ENCODE measurements at regions not wholly inside any gene's neighbourhood (a gene's known extent, or its start where the extent isn't known, plus 50 kb on each side); places are given as distances from the start of the nearest gene placed in this dataset.

- no peak overlapping the region for H3K27ac ChIP-seq (ENCODE audit: low read depth in 2 of 2, low read length in 2 of 2)
- no peak overlapping the region for H3K9ac ChIP-seq (ENCODE audit: low read depth in 1 of 2, low read length in 2 of 2)
- H3K36me3 ChIP-seq (ENCODE audit: control insufficient read depth in 2 of 2, insufficient read depth in 2 of 2, low read length in 2 of 2): no peaks in the 10 kb centered on the region
- no peaks in the 10 kb centered on the region for H3K9me3 ChIP-seq (ENCODE audit: control insufficient read depth in 2 of 2, low read length in 2 of 2)
- H3K4me3 ChIP-seq (ENCODE audit: low read length in 2 of 2): no peak overlapping the region
- no peaks in the 10 kb centered on the region for H3K27me3 ChIP-seq (ENCODE audit: control insufficient read depth in 2 of 2, insufficient read depth in 2 of 2, low read length in 2 of 2)
- peaks cover 0 to 6% of the 10 kb centered on the region in 2 donors for H3K4me1 ChIP-seq (ENCODE audit: control insufficient read depth in 2 of 2, insufficient read depth in 2 of 2, low read length in 2 of 2)
Observed at GRCh38 chr5:130712324-130712723, 452.7 kb downstream of the HINT1 start.

GRCh38 chr5:130710596-130710995, 454.5 kb downstream of the HINT1 start:
- Histone ChIP-seq H3K4me1 (ENCODE audit: control insufficient read depth in 2 of 2, insufficient read depth in 2 of 2, low read length in 2 of 2) (peaks cover 0 to 6% of the 10 kb centered on the region in 2 donors), H3K27me3 (ENCODE audit: control insufficient read depth in 2 of 2, insufficient read depth in 2 of 2, low read length in 2 of 2) (no peaks in the 10 kb centered on the region), H3K4me3 (ENCODE audit: low read length in 2 of 2) (no peak overlapping the region), H3K9me3 (ENCODE audit: control insufficient read depth in 2 of 2, low read length in 2 of 2) (no peaks in the 10 kb centered on the region), H3K36me3 (ENCODE audit: control insufficient read depth in 2 of 2, insufficient read depth in 2 of 2, low read length in 2 of 2) (no peaks in the 10 kb centered on the region), H3K9ac (ENCODE audit: low read depth in 1 of 2, low read length in 2 of 2) (no peak overlapping the region), H3K27ac (ENCODE audit: low read depth in 2 of 2, low read length in 2 of 2) (no peak overlapping the region)

- Histone ChIP-seq H3K9me3 (ENCODE audit: control insufficient read depth in 2 of 2, low read length in 2 of 2) (no peaks in the 10 kb centered on the region), H3K9ac (ENCODE audit: low read depth in 1 of 2, low read length in 2 of 2) (no peak overlapping the region), H3K4me1 (ENCODE audit: control insufficient read depth in 2 of 2, insufficient read depth in 2 of 2, low read length in 2 of 2) (peaks cover 0 to 6% of the 10 kb centered on the region in 2 donors), H3K36me3 (ENCODE audit: control insufficient read depth in 2 of 2, insufficient read depth in 2 of 2, low read length in 2 of 2) (no peaks in the 10 kb centered on the region), H3K27ac (ENCODE audit: low read depth in 2 of 2, low read length in 2 of 2) (no peak overlapping the region), H3K4me3 (ENCODE audit: low read length in 2 of 2) (no peak overlapping the region), H3K27me3 (ENCODE audit: control insufficient read depth in 2 of 2, insufficient read depth in 2 of 2, low read length in 2 of 2) (no peaks in the 10 kb centered on the region)
Observed at GRCh38 chr5:130708754-130709153, 456.3 kb downstream of the HINT1 start.

- Histone ChIP-seq H3K36me3 (ENCODE audit: control insufficient read depth in 2 of 2, insufficient read depth in 2 of 2, low read length in 2 of 2) (no peaks in the 10 kb centered on the region), H3K9me3 (ENCODE audit: control insufficient read depth in 2 of 2, low read length in 2 of 2) (no peaks in the 10 kb centered on the region), H3K27me3 (ENCODE audit: control insufficient read depth in 2 of 2, insufficient read depth in 2 of 2, low read length in 2 of 2) (no peaks in the 10 kb centered on the region), H3K9ac (ENCODE audit: low read depth in 1 of 2, low read length in 2 of 2) (no peak overlapping the region), H3K27ac (ENCODE audit: low read depth in 2 of 2, low read length in 2 of 2) (no peak overlapping the region), H3K4me3 (ENCODE audit: low read length in 2 of 2) (no peak overlapping the region), H3K4me1 (ENCODE audit: control insufficient read depth in 2 of 2, insufficient read depth in 2 of 2, low read length in 2 of 2) (peaks cover 0 to 6% of the 10 kb centered on the region in 2 donors)
Observed at GRCh38 chr5:130706696-130707095, 458.4 kb downstream of the HINT1 start.

- no peaks in the 10 kb centered on the region for H3K27me3 ChIP-seq (ENCODE audit: control insufficient read depth in 2 of 2, insufficient read depth in 2 of 2, low read length in 2 of 2)
- no peaks in the 10 kb centered on the region for H3K9me3 ChIP-seq (ENCODE audit: control insufficient read depth in 2 of 2, low read length in 2 of 2)
- peaks cover 0 to under 1% of the 10 kb centered on the region in 2 donors for H3K4me1 ChIP-seq (ENCODE audit: control insufficient read depth in 2 of 2, insufficient read depth in 2 of 2, low read length in 2 of 2)
- H3K27ac ChIP-seq (ENCODE audit: low read depth in 2 of 2, low read length in 2 of 2): no peak overlapping the region
- no peaks in the 10 kb centered on the region for H3K36me3 ChIP-seq (ENCODE audit: control insufficient read depth in 2 of 2, insufficient read depth in 2 of 2, low read length in 2 of 2)
- no peak overlapping the region for H3K9ac ChIP-seq (ENCODE audit: low read depth in 1 of 2, low read length in 2 of 2)
- no peak overlapping the region for H3K4me3 ChIP-seq (ENCODE audit: low read length in 2 of 2)
Observed at GRCh38 chr5:130705368-130705767, 459.7 kb downstream of the HINT1 start.

GRCh38 chr5:130693509-130693908, 471.5 kb downstream of the HINT1 start:
- Histone ChIP-seq H3K36me3 (ENCODE audit: control insufficient read depth in 2 of 2, insufficient read depth in 2 of 2, low read length in 2 of 2) (no peaks in the 10 kb centered on the region), H3K27me3 (ENCODE audit: control insufficient read depth in 2 of 2, insufficient read depth in 2 of 2, low read length in 2 of 2) (no peaks in the 10 kb centered on the region), H3K27ac (ENCODE audit: low read depth in 2 of 2, low read length in 2 of 2) (no peak overlapping the region), H3K9ac (ENCODE audit: low read depth in 1 of 2, low read length in 2 of 2) (no peak overlapping the region), H3K4me3 (ENCODE audit: low read length in 2 of 2) (no peak overlapping the region), H3K4me1 (ENCODE audit: control insufficient read depth in 2 of 2, insufficient read depth in 2 of 2, low read length in 2 of 2) (no peaks in the 10 kb centered on the region), H3K9me3 (ENCODE audit: control insufficient read depth in 2 of 2, low read length in 2 of 2) (no peaks in the 10 kb centered on the region)

- no peaks in the 10 kb centered on the region for H3K9me3 ChIP-seq (ENCODE audit: control insufficient read depth in 2 of 2, low read length in 2 of 2)
- no peak overlapping the region for H3K4me3 ChIP-seq (ENCODE audit: low read length in 2 of 2)
- no peak overlapping the region for H3K27ac ChIP-seq (ENCODE audit: low read depth in 2 of 2, low read length in 2 of 2)
- H3K27me3 ChIP-seq (ENCODE audit: control insufficient read depth in 2 of 2, insufficient read depth in 2 of 2, low read length in 2 of 2): no peaks in the 10 kb centered on the region
- no peaks in the 10 kb centered on the region for H3K36me3 ChIP-seq (ENCODE audit: control insufficient read depth in 2 of 2, insufficient read depth in 2 of 2, low read length in 2 of 2)
- H3K9ac ChIP-seq (ENCODE audit: low read depth in 1 of 2, low read length in 2 of 2): no peak overlapping the region
- H3K4me1 ChIP-seq (ENCODE audit: control insufficient read depth in 2 of 2, insufficient read depth in 2 of 2, low read length in 2 of 2): no peaks in the 10 kb centered on the region
Observed at GRCh38 chr5:130692770-130693169, 472.3 kb downstream of the HINT1 start.

GRCh38 chr5:130689831-130690230, 475.2 kb downstream of the HINT1 start:
- Histone ChIP-seq H3K9me3 (ENCODE audit: control insufficient read depth in 2 of 2, low read length in 2 of 2) (no peaks in the 10 kb centered on the region), H3K27me3 (ENCODE audit: control insufficient read depth in 2 of 2, insufficient read depth in 2 of 2, low read length in 2 of 2) (no peaks in the 10 kb centered on the region), H3K9ac (ENCODE audit: low read depth in 1 of 2, low read length in 2 of 2) (no peak overlapping the region)

GRCh38 chr5:130687085-130687733, 477.8 kb downstream of the HINT1 start:
- H3K9me3 ChIP-seq (ENCODE audit: control insufficient read depth in 2 of 2, low read length in 2 of 2): no peaks in the 10 kb centered on the region
- no peak overlapping the region for H3K9ac ChIP-seq (ENCODE audit: low read depth in 1 of 2, low read length in 2 of 2)

More at GRCh38 chr5:130689831-130690230, 475.2 kb downstream of the HINT1 start:
- no peaks in the 10 kb centered on the region for H3K36me3 ChIP-seq (ENCODE audit: control insufficient read depth in 2 of 2, insufficient read depth in 2 of 2, low read length in 2 of 2)
- H3K4me1 ChIP-seq (ENCODE audit: control insufficient read depth in 2 of 2, insufficient read depth in 2 of 2, low read length in 2 of 2): no peaks in the 10 kb centered on the region
- no peak overlapping the region for H3K4me3 ChIP-seq (ENCODE audit: low read length in 2 of 2)
- H3K27ac ChIP-seq (ENCODE audit: low read depth in 2 of 2, low read length in 2 of 2): no peak overlapping the region

GRCh38 chr5:130678637-130679036, 486.4 kb downstream of the HINT1 start:
- H3K4me1 ChIP-seq (ENCODE audit: control insufficient read depth in 2 of 2, insufficient read depth in 2 of 2, low read length in 2 of 2): no peaks in the 10 kb centered on the region
- H3K27ac ChIP-seq (ENCODE audit: low read depth in 2 of 2, low read length in 2 of 2): no peak overlapping the region
- H3K27me3 ChIP-seq (ENCODE audit: control insufficient read depth in 2 of 2, insufficient read depth in 2 of 2, low read length in 2 of 2): no peaks in the 10 kb centered on the region
- H3K9ac ChIP-seq (ENCODE audit: low read depth in 1 of 2, low read length in 2 of 2): no peak overlapping the region
- H3K9me3 ChIP-seq (ENCODE audit: control insufficient read depth in 2 of 2, low read length in 2 of 2): no peaks in the 10 kb centered on the region
- H3K36me3 ChIP-seq (ENCODE audit: control insufficient read depth in 2 of 2, insufficient read depth in 2 of 2, low read length in 2 of 2): no peaks in the 10 kb centered on the region
- H3K4me3 ChIP-seq (ENCODE audit: low read length in 2 of 2): no peak overlapping the region

More at GRCh38 chr5:130687085-130687733, 477.8 kb downstream of the HINT1 start:
- Histone ChIP-seq H3K27me3 (ENCODE audit: control insufficient read depth in 2 of 2, insufficient read depth in 2 of 2, low read length in 2 of 2) (no peaks in the 10 kb centered on the region), H3K4me3 (ENCODE audit: low read length in 2 of 2) (no peak overlapping the region), H3K36me3 (ENCODE audit: control insufficient read depth in 2 of 2, insufficient read depth in 2 of 2, low read length in 2 of 2) (no peaks in the 10 kb centered on the region), H3K4me1 (ENCODE audit: control insufficient read depth in 2 of 2, insufficient read depth in 2 of 2, low read length in 2 of 2) (no peaks in the 10 kb centered on the region), H3K27ac (ENCODE audit: low read depth in 2 of 2, low read length in 2 of 2) (no peak overlapping the region)
